ENCODE measurements at regions not wholly inside any gene's neighbourhood (a gene's known extent, or its start where the extent isn't known, plus 50 kb on each side); places are given as distances from the start of the nearest gene placed in this dataset.

- no peaks in the 10 kb centered on the region for H3K9me3 Mint-ChIP-seq
Observed at GRCh38 chr11:119990309-119991021, 147.4 kb downstream of the TRIM29 start.

GRCh38 chr11:119989159-119989821 is 148.6 kb downstream of the TRIM29 start:
- Histone ChIP-seq H3K9me3 (ENCODE audit: control insufficient read depth, insufficient read depth, low read length) (no peaks in the 10 kb centered on the region), H3K4me3 (ENCODE audit: low read length) (no peak overlapping the region), H3K27me3 (ENCODE audit: control insufficient read depth, insufficient read depth, low read length) (no peaks in the 10 kb centered on the region), H3K27ac (ENCODE audit: low read length) (no peak overlapping the region), H3K36me3 (ENCODE audit: control insufficient read depth, insufficient read depth, low read length) (no peaks in the 10 kb centered on the region), H3K4me1 (ENCODE audit: control insufficient read depth, insufficient read depth, low read length) (no peaks in the 10 kb centered on the region)
- Mint-ChIP-seq H3K27ac (no peak overlapping the region), H3K36me3 (no peaks in the 10 kb centered on the region), H3K9me3 (no peaks in the 10 kb centered on the region), H3K27me3 (ENCODE audit: low read depth in 2 of 2) (peaks cover 26 to 39% of the 10 kb centered on the region in 2 donors), H3K4me3 (no peak overlapping the region), H3K4me1 (no peaks in the 10 kb centered on the region)
- TF ChIP-seq CTCF (IDR thresholded peaks at IDR 0.05): no peak
- no peak for ATAC-seq
- WGBS (ENCODE audit: insufficient coverage): 70% methylated on average over 16 of the region's 16 CpGs
- no peak for DNase-seq
- intact Hi-C loops (cut with micrococcal nuclease): no loop called here

More at GRCh38 chr11:119990309-119991021, 147.4 kb downstream of the TRIM29 start:
- Histone ChIP-seq H3K4me1 (ENCODE audit: control insufficient read depth, insufficient read depth, low read length) (no peaks in the 10 kb centered on the region), H3K4me3 (ENCODE audit: low read length) (no peak overlapping the region), H3K27ac (ENCODE audit: low read length) (no peak overlapping the region), H3K36me3 (ENCODE audit: control insufficient read depth, insufficient read depth, low read length) (no peaks in the 10 kb centered on the region), H3K9me3 (ENCODE audit: control insufficient read depth, insufficient read depth, low read length) (no peaks in the 10 kb centered on the region), H3K27me3 (ENCODE audit: control insufficient read depth, insufficient read depth, low read length) (no peaks in the 10 kb centered on the region)
- H3K27ac Mint-ChIP-seq: no peak overlapping the region
- no peaks in the 10 kb centered on the region for H3K4me1 Mint-ChIP-seq
- no peak for TF ChIP-seq CTCF (IDR thresholded peaks at IDR 0.05)
- no peak overlapping the region for H3K4me3 Mint-ChIP-seq
- intact Hi-C loops (cut with micrococcal nuclease): no loop called here
- WGBS (ENCODE audit: insufficient coverage): 64% methylated on average over 4 of the region's 6 CpGs
- no peak for DNase-seq
- H3K27me3 Mint-ChIP-seq (ENCODE audit: low read depth in 2 of 2): peaks cover 25 to 27% of the 10 kb centered on the region in 2 donors
- no peaks in the 10 kb centered on the region for H3K36me3 Mint-ChIP-seq
- no peak for ATAC-seq

- H3K4me3 Mint-ChIP-seq: no peak overlapping the region
- no peak for DNase-seq
- Histone ChIP-seq H3K4me1 (ENCODE audit: control insufficient read depth, insufficient read depth, low read length) (no peaks in the 10 kb centered on the region), H3K27ac (ENCODE audit: low read length) (no peak overlapping the region), H3K9me3 (ENCODE audit: control insufficient read depth, insufficient read depth, low read length) (no peaks in the 10 kb centered on the region), H3K36me3 (ENCODE audit: control insufficient read depth, insufficient read depth, low read length) (no peaks in the 10 kb centered on the region), H3K27me3 (ENCODE audit: control insufficient read depth, insufficient read depth, low read length) (no peaks in the 10 kb centered on the region), H3K4me3 (ENCODE audit: low read length) (no peak overlapping the region)
- ATAC-seq: no peak
- no peaks in the 10 kb centered on the region for H3K4me1 Mint-ChIP-seq
- no peaks in the 10 kb centered on the region for H3K36me3 Mint-ChIP-seq
- no peaks in the 10 kb centered on the region for H3K9me3 Mint-ChIP-seq
- WGBS (ENCODE audit: insufficient coverage): 85% methylated on average over 14 of the region's 14 CpGs
- H3K27me3 Mint-ChIP-seq (ENCODE audit: low read depth in 2 of 2): peaks cover 23 to 51% of the 10 kb centered on the region in 2 donors
- intact Hi-C loops (cut with micrococcal nuclease): no loop called here
- no peak for TF ChIP-seq CTCF (IDR thresholded peaks at IDR 0.05)
- H3K27ac Mint-ChIP-seq: no peak overlapping the region
Observed at GRCh38 chr11:119985551-119985950, 152.4 kb downstream of the TRIM29 start.
